Embryonic facial prominence (tissue), 1 donor: ENCODE measurements at regions not wholly inside any gene's neighbourhood (a gene's known extent, or its start where the extent isn't known, plus 50 kb on each side); places are given as distances from the start of the nearest gene placed in this dataset.
"Not testable (repeated sequence)": the region's sequence is repeated elsewhere in the genome, so short reads cannot be mapped to it uniquely, and the experiment has no call there.

Experiments used
- DNase-seq: peaks from one replicate; pipeline ENCODE4 v3.0.0-alpha.2; 2016; ENCODE audit errors: extremely low spot score

DNA sequence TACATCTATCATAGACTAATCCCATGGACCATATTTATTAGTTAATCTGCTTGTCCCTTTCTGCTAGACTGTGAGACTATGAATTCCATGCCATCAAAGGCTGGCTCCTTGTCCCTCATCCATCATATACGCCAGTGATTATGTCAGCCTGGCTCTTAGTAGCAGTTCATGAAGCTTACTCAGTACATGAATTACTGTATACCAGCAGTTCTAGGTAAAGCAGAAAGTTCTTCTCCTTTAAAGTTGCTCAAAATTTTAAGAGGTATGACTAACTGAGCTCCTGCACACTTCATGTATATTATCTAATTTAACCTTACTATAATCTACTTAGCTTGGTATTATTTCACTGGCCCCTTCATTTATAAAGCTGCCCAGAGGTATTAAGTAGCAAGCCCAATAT, 190.9 kb upstream of the TBL1XR1 start:
- no peak for DNase-seq

DNA sequence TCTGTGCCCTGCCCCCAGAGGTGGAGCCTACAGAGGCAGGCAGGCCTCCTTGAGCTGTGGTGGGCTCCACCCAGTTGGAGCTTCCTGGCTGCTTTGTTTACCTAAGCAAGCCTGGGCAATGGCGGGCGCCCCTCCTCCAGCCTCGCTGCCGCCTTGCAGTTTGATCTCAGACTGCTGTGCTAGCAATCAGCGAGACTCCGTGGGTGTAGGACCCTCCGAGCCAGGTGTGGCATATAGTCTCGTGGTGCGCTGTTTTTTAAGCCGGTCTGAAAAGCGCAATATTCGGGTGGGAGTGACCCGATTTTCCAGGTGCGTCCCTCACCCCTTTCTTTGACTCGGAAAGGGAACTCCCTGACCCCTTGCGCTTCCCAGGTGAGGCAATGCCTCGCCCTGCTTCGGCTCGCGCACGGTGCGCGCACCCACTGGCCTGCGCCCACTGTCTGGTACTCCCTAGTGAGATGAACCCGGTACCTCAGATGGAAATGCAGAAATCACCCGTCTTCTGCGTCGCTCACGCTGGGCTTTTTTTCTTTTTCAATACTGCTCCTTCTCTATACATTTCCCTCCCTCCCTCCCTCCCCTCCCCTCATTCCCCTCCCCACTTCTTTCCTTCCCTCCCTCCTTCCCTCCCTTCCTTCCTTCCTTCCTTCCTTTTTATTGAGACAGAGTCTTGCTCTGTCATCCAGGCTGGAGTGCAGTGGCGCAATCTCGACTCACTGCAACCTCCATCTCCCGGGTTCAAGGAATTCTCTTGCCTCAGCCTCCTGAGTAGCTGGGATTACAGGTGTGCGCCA, 197.1 kb upstream of the TBL1XR1 start:
- not testable (repeated sequence) for DNase-seq

DNA sequence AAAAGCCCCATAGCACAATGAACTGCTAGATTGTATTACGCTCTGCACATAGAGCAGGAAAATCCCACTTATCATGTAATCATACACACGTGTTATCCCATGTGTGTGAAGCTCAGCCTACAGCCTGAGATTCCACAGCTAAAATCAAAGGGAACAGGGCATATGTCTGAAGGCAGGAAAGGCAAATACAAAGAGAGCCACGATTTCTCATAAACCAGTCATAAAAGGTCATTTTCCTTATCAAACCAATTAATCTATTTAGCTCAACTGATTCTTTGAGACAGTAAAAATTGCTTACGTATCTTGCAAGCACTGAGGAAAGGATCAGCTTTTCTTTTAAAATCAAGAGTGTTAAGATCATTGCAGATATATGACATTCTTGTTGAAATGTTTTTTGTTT, 199.5 kb upstream of the TBL1XR1 start:
- DNase-seq = no peak

DNA sequence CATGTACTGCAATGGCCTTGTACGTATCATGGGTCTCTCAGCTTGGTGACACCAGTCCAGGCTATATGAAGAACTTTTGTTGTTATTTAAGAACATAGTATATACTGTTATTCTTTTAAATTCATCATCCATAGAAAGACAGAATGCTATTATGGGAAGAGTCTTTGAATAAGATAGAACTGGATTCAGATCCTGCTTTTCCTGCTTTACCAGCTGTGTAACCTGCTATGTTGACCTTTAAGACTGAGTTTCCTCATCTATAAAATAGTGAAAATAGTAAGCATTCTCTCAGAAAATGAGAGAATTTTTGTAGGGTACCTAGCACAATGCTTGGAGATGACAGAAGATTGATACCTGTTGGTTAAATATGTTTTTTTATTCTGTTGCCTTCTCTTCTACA, 204.1 kb upstream of the TBL1XR1 start:
- DNase-seq = no peak

DNA sequence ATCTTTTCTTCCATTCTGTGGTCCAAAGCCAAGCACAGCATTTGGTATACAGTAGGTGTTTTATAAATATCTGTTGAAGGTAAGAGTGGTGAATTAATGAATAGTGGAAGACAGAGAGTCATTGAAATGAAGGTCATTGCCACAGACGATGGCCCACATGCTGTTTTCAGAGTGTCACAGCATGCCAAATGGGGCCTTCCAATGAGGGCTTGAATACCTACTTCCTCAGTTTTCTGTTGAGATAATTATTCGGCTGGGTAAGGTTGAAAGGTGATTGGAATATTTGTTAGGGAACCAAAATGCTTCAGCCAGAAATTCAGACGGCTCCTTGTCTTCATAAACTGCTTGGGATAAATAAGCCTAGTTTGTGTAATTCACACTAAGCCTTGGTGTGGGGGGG, 205.3 kb upstream of the TBL1XR1 start:
- no peak for DNase-seq

DNA sequence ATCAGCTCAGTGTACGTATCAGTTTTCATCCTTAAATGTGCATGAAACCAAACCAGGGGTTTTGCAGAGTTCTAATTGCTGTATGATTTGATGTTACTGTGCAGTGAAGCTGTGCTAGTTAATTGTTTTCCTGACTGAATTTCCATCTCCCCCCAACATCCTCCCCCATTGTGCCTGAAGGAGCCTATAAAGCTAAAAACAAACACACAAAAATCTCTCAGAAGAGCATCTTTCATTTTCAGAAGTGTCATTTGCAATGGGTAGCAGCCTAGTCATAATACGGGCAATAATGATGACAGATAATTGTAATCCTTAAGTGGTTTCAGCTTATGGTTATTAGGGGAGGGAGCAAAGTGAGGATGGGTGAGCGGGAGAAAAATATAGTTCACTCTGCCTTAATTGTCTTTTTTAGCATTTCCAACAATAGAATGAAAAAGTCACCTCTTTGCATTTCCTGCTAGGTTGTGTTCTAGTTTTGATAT, 207.9 kb upstream of the TBL1XR1 start:
- DNase-seq = no peak

DNA sequence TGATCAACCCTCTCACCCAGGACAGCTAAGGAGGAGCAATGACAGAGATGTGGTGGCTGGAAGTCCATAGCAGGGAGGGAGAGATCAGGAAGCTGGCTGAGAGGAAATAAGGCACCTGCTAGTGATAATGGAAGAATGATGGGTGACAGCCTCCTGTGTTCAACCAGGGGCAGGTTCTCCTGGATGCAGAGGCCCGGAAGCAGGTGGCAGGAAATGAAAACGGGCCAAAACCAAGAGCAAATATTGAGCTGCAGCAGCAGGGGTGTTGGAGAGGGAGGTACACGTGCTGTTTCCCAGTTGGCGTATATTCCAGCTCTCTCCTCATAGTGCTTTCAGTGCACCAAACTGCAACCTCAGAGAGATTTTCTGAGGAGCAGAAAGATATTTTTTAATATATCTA, 213.4 kb upstream of the TBL1XR1 start:
- DNase-seq = no peak

DNA sequence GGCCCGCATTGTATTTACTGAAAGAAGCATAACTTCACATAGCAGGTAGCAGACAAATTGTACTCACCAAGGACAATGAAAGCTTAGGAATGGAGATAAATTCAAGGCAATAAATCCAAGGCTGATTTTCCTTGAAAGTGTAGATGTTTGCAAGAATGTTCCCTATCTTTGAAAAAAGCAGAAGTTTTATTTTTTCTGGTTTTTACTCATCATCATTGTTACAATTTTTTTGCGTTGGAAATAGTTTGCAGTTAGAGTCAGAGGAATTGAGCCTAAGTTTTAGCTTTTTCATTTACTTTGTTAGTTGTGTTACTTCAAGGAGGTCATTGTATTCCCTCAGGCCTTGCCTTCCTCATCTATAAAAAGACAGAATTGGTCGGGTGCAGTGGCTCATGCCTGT, 213.9 kb upstream of the TBL1XR1 start:
- DNase-seq = no peak

DNA sequence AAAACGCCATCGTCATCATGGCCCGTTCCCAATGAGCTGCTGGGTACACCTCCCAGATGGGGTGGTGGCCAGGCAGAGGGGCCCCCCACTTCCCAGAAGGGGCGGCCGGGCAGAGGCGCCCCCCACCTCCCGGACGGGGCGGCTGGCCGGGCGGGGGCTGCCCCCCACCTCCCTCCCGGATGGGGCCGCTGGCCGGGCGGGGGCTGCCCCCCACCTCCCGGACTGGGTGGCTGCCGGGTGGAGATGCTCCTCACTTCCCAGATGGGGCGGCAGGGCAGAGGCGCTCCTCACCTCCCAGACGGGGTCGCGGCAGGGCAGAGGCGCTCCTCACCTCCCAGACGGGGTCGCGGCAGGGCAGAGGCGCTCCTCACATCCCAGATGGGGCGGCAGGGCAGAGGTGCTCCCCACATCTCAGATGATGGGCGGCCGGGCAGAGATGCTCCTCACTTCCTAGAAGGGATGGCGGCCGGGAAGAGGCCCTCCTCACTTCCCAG, 215.4 kb upstream of the TBL1XR1 start:
- DNase-seq = not testable (repeated sequence)

DNA sequence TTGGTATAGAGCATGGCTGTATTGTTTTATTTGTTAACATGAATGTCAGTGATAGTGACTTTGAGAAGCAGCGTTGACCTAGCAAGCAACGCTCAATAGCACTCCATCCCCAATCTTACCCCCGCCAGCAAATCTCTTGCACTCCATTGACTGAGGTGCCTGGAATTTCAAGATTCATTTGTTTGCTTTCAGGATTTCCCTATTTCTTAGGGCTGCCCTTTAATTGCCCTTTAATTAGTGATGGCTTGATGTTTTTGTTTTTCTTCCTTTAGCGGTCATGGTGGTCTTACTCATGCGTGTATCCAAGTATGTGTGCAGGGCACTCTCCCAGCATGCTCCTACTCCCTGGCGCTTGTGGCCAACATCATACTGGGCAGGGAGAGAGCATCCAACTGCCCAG, 216.8 kb upstream of the TBL1XR1 start:
- DNase-seq = no peak

DNA sequence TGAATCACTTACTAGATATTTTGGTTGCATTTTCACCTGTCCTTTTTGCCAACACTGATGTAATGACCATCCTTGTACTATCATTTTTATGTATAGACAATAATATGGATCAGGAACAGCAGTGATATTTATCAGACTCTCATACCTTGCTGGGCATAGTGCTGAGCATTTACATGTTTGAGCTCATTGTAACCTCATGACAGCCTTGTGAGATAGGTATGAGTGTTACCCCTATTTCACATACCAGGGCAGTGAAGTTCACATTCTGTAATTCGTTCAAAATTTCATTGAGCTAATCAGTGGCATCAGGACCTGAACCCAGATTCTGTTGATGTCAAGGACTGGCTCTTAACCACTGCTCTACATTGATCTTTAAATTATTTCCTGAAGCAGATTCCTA, 221.5 kb upstream of the TBL1XR1 start:
- no peak for DNase-seq

DNA sequence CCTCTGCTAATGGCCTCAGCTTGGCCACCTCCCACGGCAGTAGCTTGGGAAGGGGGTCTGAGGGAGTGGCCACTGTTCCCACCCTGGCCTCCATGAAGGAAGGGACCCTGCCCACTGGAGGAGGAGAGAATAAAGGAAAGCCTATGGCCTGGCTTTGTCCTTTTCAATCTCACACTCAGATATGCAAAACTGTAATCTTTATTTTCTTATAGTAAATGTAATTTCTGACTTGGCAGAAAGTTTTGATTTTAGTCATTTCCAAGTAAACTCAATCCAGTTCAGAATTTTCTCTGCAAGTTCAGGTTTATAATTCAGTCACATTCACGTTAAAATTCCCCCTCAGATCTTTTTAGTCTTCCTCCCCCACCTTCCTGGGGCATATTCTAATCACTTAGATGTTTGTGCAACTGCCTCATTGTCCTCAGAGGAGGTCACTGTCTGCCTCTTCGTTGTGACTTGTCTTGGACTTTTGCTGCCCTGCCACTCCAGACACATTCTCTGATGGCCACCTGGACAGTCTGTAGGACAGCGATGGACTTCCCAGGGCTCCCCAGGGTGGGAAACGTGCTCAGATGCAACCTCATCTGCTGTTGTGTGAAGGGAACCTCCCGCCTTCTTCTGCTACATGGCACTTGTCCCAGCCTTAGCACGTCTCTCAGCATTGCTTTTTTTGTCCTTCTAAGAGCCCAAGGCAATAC, 222.8 kb upstream of the TBL1XR1 start:
- no peak for DNase-seq

DNA sequence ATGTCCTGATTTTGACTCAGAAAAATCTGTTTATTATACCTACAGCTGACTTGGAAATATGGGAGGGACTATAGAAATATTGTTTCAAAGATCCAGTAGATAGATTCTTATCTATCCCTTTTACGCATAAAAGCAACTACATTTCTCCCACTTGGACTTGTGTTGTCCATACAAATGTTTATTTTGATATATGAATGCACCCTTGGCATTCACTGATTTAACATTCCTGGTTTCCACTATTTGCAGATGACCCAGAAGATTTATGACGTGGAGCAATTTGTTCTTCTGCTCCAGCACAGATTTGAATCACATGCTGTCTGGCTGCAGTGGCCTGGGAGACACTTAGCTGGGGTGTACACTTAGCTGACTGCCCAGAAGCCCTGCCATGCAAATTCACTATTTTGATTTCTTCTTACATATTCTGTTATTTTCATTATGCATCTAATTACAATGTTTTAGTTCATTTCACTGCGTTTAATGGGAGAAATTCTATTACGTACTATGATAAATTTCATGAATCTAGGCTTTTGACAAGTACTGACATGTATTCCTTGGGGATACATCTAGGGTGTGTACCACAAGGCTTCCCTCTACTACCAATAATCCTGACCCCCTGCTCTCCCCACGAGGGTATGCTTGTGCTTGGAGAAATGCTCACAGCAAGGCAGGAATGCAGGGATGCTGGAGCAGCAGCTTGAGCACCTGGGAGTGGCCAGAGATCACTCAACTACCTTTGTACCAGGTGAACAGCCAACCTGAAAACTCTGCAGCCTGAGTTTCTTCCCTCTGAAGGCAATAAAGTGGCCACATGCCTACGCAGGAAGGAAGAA, 223.6 kb upstream of the TBL1XR1 start:
- DNase-seq = no peak

DNA sequence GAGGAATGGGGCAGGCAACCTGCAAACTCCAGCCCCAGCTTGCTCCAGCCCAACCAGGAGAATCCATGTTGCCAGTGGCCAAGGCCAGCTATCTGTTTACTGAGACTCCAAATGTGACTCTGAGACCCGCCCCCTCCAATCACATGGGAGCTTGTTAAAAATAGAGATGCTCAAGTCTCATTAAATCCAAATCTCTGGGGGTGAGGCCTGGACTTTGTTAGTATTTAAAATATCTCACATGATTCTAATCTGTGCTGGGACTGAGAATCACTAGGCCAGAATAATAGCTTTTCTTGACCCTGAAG, 224.2 kb upstream of the TBL1XR1 start:
- DNase-seq = no peak

DNA sequence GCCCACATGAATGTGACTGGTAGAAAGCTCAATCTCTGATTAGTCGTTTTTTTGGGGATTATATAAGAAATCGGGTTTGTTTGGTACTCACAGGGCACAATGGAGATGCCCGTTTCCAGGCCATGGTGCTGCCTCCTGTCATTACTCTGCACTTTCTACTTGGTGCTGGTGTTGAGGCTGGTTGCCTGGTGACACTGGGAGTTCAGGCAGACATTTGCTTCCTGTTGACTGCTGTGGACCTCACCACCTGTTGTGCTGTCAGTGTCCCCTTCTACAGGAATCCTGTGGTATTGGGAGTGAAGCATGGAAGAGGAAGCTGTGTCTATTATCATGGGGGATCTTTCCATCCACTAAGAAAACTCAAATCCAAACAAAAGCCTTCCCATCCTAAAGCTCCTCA, 227.2 kb upstream of the TBL1XR1 start:
- no peak for DNase-seq

DNA sequence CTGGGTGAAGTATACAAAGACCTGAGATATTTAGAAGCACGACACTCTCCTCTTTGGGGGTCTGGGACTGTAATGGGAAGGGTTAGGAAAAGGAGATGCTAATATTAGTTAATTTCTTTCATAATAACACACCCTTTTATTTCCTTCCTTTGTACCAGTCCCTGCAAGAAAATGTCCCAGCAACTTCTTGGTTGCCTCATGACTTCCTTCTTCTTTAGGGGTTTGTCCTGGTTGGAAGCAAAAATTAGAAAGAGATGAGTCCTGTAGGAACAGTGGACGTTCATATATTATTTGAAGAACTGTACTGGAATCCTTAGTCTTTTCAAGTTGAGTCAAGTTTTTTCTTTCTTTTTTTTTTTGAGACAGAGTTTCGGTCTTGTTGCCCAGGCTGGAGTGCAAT, 227.8 kb upstream of the TBL1XR1 start:
- no peak for DNase-seq

DNA sequence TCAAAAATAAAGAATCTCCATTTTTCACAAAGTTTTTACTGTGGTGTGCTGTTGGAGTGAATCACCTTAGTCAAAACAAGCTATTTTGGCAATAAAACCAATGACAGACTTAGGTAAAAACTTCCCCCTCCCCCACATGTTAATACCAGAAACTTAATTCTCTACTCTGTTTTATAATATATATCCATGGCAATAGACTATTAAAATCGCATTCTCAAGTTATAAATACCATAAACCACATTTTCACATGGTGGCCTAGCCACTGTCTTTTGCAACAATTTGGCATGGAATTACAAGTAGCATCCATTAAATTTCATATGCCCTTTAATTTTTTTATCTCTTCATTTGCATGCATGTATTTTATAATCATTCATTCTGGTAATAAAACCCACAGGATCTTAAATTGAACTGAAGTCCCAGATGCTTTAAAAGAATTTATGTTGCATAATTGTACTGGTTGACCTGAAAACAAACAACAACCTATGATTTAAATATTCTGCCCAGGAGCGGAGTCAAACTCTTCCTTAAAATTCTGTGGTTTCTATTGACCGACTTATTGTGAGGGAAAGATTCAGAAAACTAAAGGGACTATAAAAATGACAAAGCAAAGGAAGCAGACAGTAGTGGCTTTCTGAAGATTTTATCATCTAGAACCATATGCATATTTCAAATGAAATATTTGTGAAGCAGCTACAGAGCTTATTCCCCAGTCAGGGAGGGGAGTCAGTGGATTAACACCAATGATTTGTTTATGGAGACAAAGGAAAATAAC, 229.0 kb upstream of the TBL1XR1 start:
- DNase-seq = no peak

DNA sequence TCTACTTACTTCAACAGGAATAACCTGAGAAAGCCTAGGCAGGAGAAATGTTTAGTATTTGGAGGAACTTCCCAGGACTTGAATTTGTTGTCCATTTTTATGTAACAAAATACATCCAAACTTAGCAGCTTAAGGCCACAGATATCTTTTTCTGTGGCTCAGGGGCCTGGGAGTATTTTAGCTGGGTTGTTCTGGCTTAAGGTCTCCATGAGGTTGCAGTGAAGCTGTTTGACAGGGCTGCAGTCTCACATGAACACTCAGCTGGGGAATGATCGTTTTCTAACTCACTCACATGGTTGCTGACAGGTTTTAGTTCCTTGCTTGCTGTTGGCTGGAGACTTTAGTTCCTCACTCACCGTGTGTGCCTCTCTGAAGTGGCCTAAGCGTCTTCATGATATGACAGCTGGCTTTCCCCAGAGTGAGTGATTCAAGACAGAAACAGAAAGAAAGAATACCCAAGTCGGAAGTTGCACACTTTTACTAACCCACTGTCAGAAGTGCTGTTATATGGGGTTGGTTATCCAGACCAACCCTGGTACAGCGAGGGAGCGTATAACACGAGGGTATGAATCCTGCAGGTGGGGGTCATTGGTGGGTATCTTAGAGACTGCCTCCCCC, 229.7 kb upstream of the TBL1XR1 start:
- no peak for DNase-seq

DNA sequence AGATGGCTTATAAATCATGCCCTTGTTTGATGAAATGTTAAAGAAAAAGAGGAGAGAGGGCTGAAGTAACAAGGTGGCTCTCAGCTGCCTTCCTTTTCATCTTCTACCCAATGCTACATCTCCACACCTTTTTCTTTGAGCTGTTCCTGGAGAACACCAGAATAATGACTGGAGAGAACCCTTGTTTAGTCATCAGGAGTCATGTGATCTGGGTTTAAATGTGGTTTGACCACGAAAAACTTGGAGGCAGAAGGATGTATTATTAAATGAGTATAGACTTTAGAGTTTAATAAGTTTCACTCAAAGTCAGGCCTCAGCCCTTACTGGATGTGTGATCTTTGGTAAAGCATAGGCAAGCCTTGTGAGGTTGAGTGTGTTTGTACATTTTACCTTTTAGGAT, 230.3 kb upstream of the TBL1XR1 start:
- no peak for DNase-seq

DNA sequence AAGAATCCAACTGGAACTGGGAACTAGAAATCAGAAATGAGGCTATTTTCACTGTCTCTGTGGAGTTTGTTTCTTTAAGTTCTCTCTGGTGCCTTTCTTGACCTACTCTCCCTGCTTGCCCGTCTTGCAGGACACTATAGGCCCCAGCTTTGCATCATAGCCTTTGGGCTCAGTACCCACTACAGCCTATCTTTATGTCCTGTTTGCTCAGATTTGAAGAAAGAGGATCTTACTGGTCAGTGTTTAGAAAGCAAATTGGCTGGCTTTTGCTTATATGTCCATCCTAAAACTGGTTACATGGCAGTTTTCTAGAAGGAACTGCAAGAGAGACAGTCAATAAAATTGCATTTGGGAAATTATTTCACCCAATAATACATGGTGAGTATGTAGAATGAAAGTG, 231.8 kb upstream of the TBL1XR1 start:
- DNase-seq = no peak

DNA sequence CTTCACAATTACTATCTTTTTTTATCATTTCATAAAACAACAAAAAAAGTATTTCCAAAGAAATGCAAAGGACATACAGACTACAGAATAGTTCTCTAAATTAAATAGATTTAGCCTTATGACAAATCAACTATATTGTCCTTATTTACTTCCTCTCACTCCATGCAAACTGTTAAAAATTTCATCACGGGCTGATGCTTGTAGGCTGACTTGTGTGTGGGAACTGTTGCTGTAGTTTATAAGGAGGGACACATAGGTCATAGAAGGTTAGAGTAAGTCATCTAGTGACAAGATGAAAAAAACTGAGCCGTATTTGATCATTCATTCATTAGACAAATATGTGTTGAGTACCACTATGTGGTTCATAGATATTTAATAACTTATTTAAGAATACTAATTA, 232.5 kb upstream of the TBL1XR1 start:
- no peak for DNase-seq
